GM12875 (cell line): ENCODE measurements at regions not wholly inside any gene's neighbourhood (a gene's known extent, or its start where the extent isn't known, plus 50 kb on each side); places are given as distances from the start of the nearest gene placed in this dataset.

ENCODE experiments used
- H3K4me3 ChIP-seq: one replicate; pipeline ENCODE4 v1.5.1; 2011; ENCODE audit warnings: low read depth, low read length, control low read depth
- TF ChIP-seq, protein P1 (sequence below): IDR thresholded peaks from 2 replicates; pipeline ENCODE4 v1.5.1; 2011; ENCODE audit warnings: low read depth, mild to moderate bottlenecking, control low read depth, inconsistent platforms, low read length, moderate library complexity, borderline replicate concordance; ENCODE audit not compliant: insufficient read depth

GRCh38 chr2:236335696-236336574 is 71.7 kb upstream of the ASB18 start:
- H3K4me3 ChIP-seq: no peak overlapping the region
- TF ChIP-seq, protein P1, sequence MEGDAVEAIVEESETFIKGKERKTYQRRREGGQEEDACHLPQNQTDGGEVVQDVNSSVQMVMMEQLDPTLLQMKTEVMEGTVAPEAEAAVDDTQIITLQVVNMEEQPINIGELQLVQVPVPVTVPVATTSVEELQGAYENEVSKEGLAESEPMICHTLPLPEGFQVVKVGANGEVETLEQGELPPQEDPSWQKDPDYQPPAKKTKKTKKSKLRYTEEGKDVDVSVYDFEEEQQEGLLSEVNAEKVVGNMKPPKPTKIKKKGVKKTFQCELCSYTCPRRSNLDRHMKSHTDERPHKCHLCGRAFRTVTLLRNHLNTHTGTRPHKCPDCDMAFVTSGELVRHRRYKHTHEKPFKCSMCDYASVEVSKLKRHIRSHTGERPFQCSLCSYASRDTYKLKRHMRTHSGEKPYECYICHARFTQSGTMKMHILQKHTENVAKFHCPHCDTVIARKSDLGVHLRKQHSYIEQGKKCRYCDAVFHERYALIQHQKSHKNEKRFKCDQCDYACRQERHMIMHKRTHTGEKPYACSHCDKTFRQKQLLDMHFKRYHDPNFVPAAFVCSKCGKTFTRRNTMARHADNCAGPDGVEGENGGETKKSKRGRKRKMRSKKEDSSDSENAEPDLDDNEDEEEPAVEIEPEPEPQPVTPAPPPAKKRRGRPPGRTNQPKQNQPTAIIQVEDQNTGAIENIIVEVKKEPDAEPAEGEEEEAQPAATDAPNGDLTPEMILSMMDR: no peak

DNA sequence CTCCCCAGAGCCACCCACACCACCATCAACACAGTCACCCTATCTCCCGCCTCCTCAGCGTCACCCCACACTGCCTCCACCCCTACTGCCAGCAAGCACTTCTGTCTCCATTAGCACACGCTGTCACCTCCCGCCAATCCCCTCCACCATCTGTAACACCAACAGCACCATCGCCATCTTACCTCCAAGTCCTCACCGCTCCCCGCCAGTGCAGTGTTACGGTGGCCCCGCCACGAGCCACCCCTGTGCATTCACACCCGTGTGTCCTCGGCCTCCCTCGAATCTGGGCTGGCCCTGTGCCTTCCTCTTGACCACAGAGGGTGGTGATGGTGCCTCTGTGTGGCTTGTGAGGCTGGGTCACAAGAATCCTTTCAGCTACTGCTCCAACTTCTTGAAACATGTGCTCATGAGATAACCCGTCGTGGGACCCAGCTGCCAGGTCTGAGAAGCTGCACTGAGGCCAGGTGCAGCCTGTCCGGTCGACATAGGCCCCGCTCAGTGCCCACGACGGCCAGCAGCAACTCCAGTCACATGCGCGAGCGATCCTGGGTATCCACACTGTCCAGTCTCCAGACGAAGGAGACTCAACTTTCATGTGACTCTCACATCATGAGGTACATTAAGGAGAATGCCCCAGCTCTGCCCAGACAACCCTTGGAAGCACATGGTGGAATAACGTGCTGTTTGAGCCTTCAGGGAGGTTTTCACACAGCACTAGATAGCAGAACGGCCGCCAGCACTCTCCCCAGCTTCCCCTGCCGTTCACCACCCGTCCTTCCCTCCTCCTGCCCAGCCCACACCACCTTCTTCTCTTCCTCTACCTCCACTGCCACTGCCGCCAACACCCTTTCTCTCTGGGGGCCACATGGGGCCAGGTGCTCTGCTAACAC is 72.6 kb upstream of the ASB18 start:
- TF ChIP-seq, protein P1: no peak
- no peak overlapping the region for H3K4me3 ChIP-seq

DNA sequence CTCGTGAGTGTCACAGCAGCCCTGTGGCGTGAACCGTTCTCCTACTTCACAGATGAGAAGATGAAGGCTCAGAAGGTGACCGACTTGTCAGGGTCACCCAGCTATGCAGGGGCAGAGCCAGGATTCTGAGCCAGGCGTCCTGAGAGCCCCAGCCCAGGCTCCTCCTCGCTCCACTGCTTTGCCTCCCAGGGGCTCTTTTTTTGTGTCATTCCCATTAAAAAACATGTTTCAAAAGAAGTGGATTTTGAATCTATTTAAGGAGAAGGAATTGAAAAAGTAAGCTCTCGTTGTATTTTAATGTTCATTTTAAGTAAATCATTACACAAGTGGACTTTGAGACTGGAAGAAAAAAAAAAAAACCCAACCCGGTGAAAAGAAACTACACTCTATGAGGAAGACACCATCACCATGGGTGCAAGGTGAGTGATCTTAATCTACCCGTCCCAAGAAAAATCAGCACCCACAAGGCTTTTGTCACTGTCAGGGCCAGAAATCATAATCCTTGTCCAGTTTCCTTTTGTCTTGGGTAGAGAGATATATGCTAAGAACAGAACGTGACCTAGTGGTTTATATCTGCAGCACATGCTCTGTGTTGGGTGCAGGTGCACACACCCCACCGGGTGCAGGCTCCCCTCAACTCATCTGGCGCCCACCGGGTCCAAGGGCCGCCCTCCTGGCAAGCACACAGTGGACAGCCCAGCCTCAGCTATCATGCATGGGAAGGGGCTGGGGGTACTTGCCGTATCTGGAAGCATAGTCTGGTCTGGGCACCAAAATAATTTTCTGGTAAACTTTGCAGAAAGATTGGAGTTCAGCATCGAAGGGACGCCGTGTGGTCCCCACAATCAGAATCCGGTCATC is 73.5 kb upstream of the ASB18 start:
- TF ChIP-seq, protein P1: no peak
- no peak overlapping the region for H3K4me3 ChIP-seq

- TF ChIP-seq, protein P1: no peak
- no peak overlapping the region for H3K4me3 ChIP-seq
Measured at GRCh38 chr2:236338495-236339184, 74.4 kb upstream of the ASB18 start.

- TF ChIP-seq, protein P1: no peak
- H3K4me3 ChIP-seq: no peak overlapping the region
Measured at GRCh38 chr2:236340251-236340650, 76.0 kb upstream of the ASB18 start.

DNA sequence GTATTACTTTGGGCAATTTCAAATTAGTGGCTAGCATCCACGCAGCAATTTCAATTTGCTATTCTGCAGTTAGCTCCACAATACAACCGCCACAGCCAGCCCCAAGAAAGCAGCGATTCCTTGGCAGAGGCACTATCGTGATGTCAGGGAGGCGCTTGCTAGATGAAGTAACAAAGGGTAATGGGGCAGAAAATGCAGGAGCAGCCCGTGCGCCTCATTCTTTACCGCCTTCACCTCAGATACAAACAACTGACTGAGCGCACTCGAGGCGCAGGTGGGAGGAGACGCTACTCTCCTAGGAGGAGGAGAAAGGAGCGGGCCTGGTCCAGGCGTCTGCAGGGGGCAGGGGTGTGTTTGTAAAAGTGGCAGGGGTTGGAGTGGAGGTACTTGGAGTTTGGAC is 76.9 kb upstream of the ASB18 start:
- no peak overlapping the region for H3K4me3 ChIP-seq
- TF ChIP-seq, protein P1: no peak
